ENCODE measurements at regions not wholly inside any gene's neighbourhood (a gene's known extent, or its start where the extent isn't known, plus 50 kb on each side); places are given as distances from the start of the nearest gene placed in this dataset.

DNA sequence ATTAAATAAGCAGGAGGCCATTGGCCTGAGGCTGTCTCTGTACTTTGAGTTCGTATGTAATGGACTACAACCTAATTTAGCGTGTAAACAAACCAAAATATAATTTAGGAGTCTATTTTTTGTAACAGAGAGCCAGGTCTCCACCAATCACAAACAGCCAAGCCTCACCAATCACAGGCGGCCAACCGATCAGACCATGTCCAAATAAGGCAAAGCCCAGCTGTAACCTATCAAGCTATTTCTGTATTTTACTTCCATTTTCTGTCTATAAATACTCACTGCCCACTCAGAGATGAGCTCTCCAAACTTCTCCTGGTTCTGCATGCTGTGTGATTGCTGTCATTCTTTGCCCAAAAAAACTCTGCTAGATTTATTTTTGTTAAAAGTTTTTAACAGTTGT lies 322.7 kb downstream of the NPIPA8 start:
- H3K9me3 ChIP-seq (ENCODE audit: control insufficient read depth, insufficient read depth, low read length), result no peaks in the 10 kb centered on the region
- H3K36me3 ChIP-seq (ENCODE audit: control insufficient read depth, insufficient read depth, low read length), result no peaks in the 10 kb centered on the region
- no peak overlapping the region for H3K27ac ChIP-seq (ENCODE audit: low read depth, low read length)
- H3K4me1 ChIP-seq (ENCODE audit: control insufficient read depth, insufficient read depth, low read length), result no peaks in the 10 kb centered on the region; the same call in 1 of the 2 replicates
- no peak overlapping the region for H3K4me3 ChIP-seq (ENCODE audit: low read depth, low read length)
- H3K9ac ChIP-seq (ENCODE audit: low read depth, low read length), result no peak overlapping the region
- no peaks in the 10 kb centered on the region for H3K27me3 ChIP-seq (ENCODE audit: control insufficient read depth, insufficient read depth, low read length)

DNA sequence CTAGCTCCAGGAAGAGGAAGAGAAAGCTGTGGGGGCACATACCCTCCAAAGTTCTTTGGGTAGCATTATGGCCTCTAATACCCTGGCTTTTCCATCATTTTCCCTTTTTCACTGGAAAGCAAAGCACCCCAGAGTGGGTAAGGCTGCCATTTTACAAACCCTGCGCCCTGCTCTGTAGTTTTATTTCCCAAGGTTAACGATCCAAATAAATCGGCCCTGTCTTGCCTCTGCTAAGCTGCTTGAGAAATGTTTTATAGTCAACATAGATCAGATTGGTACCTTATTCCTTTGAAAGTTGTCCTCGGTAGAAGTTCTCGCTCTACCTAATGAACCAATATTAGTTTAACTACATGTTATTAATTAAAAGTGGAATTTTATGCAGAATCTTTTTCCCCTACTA lies 328.2 kb downstream of the NPIPA8 start:
- no peak overlapping the region for H3K9ac ChIP-seq (ENCODE audit: low read depth, low read length)

DNA sequence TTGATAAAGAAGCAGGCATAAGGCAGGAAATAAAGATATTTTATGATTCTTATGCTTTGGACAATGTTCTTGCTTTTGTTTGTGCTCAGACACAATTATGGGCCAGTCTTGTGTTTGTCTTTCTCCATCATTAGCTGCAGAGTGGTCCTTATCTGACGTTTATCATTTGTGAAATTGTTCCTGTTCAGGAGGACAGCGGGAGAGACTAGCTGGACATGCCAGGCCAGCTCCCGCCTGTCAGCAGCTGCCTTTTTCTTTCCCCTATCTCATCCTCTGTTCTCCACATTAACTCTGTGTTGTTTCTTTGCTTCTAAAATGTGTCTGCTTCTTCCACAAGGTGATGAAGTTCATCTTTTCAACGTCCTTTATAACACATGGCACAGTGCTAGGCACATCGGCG lies 333.5 kb downstream of the NPIPA8 start:
- H3K27me3 ChIP-seq (ENCODE audit: control insufficient read depth, insufficient read depth, low read length), result no peaks in the 10 kb centered on the region
- H3K36me3 ChIP-seq (ENCODE audit: control insufficient read depth, insufficient read depth, low read length), result no peaks in the 10 kb centered on the region
- H3K4me1 ChIP-seq (ENCODE audit: control insufficient read depth, insufficient read depth, low read length), result no peaks in the 10 kb centered on the region
- H3K9me3 ChIP-seq (ENCODE audit: control insufficient read depth, insufficient read depth, low read length), result no peaks in the 10 kb centered on the region
- H3K27ac ChIP-seq (ENCODE audit: low read depth, low read length), result no peak overlapping the region
- no peak overlapping the region for H3K9ac ChIP-seq (ENCODE audit: low read depth, low read length)
- no peak overlapping the region for H3K4me3 ChIP-seq (ENCODE audit: low read depth, low read length)

More for the DNA sequence above, 328.2 kb downstream of the NPIPA8 start:
- Histone ChIP-seq H3K36me3 (ENCODE audit: control insufficient read depth, insufficient read depth, low read length) (no peaks in the 10 kb centered on the region), H3K27ac (ENCODE audit: low read depth, low read length) (no peak overlapping the region), H3K4me1 (ENCODE audit: control insufficient read depth, insufficient read depth, low read length) (no peaks in the 10 kb centered on the region), H3K4me3 (ENCODE audit: low read depth, low read length) (no peak overlapping the region), H3K27me3 (ENCODE audit: control insufficient read depth, insufficient read depth, low read length) (no peaks in the 10 kb centered on the region), H3K9me3 (ENCODE audit: control insufficient read depth, insufficient read depth, low read length) (no peaks in the 10 kb centered on the region)

DNA sequence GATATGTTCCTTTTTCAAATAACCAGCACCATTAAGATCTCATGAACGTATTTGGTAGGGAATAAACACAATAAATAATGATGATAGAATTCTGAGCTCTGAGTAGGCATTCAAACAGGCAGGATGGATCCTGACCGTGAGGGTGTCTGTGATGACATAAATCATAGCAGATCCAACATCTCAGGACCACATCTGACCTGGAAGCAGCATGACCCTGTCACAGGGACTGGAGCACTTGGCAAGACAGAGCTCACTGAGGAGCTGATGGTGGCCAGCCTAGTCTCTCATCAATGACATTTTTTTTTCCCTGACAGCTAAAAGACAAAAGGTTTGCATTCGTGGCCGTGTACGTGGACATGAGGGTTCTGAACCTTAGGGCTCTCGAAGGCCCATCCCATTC lies 337.5 kb downstream of the NPIPA8 start:
- no peaks in the 10 kb centered on the region for H3K36me3 ChIP-seq (ENCODE audit: control insufficient read depth, insufficient read depth, low read length)
- no peaks in the 10 kb centered on the region for H3K4me1 ChIP-seq (ENCODE audit: control insufficient read depth, insufficient read depth, low read length)
- no peak overlapping the region for H3K4me3 ChIP-seq (ENCODE audit: low read depth, low read length)
- no peaks in the 10 kb centered on the region for H3K9me3 ChIP-seq (ENCODE audit: control insufficient read depth, insufficient read depth, low read length)
- no peak overlapping the region for H3K9ac ChIP-seq (ENCODE audit: low read depth, low read length)
- no peaks in the 10 kb centered on the region for H3K27me3 ChIP-seq (ENCODE audit: control insufficient read depth, insufficient read depth, low read length)
- no peak overlapping the region for H3K27ac ChIP-seq (ENCODE audit: low read depth, low read length)

GRCh38 chr16:17998550-17998949 lies 338.0 kb downstream of the NPIPA8 start:
- no peak overlapping the region for H3K27ac ChIP-seq (ENCODE audit: low read depth, low read length)
- H3K27me3 ChIP-seq (ENCODE audit: control insufficient read depth, insufficient read depth, low read length), result no peaks in the 10 kb centered on the region
- no peak overlapping the region for H3K4me3 ChIP-seq (ENCODE audit: low read depth, low read length)
- no peaks in the 10 kb centered on the region for H3K36me3 ChIP-seq (ENCODE audit: control insufficient read depth, insufficient read depth, low read length)
- no peaks in the 10 kb centered on the region for H3K4me1 ChIP-seq (ENCODE audit: control insufficient read depth, insufficient read depth, low read length)
- no peaks in the 10 kb centered on the region for H3K9me3 ChIP-seq (ENCODE audit: control insufficient read depth, insufficient read depth, low read length)
- no peak overlapping the region for H3K9ac ChIP-seq (ENCODE audit: low read depth, low read length)

DNA sequence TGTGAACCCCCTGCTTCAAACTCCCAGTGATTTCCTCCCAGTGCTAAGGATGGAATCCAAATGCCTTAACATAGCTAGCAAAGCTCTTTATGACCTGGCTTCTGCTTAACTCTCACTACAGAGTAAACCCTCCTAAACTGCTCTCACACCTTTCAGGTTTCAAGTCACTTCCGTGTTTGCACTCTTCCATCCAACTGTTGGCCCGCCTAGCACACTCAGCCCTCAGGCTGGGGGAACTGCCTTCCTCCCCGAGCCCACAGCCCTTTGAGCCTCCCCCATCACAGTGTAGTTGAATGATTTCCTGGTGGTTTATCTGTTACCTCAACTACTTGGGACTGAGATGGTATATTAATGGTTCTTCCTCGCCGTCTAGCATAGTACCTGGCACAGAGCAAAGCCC lies 342.5 kb downstream of the NPIPA8 start:
- Histone ChIP-seq H3K9me3 (ENCODE audit: control insufficient read depth, insufficient read depth, low read length) (no peaks in the 10 kb centered on the region), H3K4me1 (ENCODE audit: control insufficient read depth, insufficient read depth, low read length) (peaks cover 12% of the 10 kb centered on the region), H3K27me3 (ENCODE audit: control insufficient read depth, insufficient read depth, low read length) (no peaks in the 10 kb centered on the region), H3K36me3 (ENCODE audit: control insufficient read depth, insufficient read depth, low read length) (no peaks in the 10 kb centered on the region), H3K4me3 (ENCODE audit: low read depth, low read length) (no peak overlapping the region), H3K9ac (ENCODE audit: low read depth, low read length) (no peak overlapping the region), H3K27ac (ENCODE audit: low read depth, low read length) (no peak overlapping the region)

DNA sequence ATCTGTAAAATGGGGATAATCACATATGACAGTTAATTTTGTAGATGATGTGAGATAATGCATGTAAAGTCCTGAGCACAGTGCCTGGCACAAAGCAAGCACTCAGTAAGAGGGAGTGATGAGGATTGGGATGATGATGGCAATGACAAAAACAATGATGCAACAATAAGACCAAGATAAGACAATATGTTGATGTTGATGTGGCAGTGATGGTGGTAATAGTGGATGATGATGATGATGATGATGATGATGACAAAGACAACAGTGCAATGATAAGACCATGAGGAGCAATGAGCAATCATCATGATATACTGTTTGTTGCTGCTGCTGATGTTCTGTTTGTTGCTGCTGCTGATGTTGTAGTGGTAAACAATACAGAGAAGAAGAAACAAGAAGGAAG lies 344.1 kb downstream of the NPIPA8 start:
- Histone ChIP-seq H3K4me1 (ENCODE audit: control insufficient read depth, insufficient read depth, low read length) (peaks cover 12% of the 10 kb centered on the region), H3K27me3 (ENCODE audit: control insufficient read depth, insufficient read depth, low read length) (no peaks in the 10 kb centered on the region), H3K27ac (ENCODE audit: low read depth, low read length) (no peak overlapping the region), H3K9ac (ENCODE audit: low read depth, low read length) (no peak overlapping the region), H3K4me3 (ENCODE audit: low read depth, low read length) (no peak overlapping the region), H3K36me3 (ENCODE audit: control insufficient read depth, insufficient read depth, low read length) (no peaks in the 10 kb centered on the region), H3K9me3 (ENCODE audit: control insufficient read depth, insufficient read depth, low read length) (no peaks in the 10 kb centered on the region)

DNA sequence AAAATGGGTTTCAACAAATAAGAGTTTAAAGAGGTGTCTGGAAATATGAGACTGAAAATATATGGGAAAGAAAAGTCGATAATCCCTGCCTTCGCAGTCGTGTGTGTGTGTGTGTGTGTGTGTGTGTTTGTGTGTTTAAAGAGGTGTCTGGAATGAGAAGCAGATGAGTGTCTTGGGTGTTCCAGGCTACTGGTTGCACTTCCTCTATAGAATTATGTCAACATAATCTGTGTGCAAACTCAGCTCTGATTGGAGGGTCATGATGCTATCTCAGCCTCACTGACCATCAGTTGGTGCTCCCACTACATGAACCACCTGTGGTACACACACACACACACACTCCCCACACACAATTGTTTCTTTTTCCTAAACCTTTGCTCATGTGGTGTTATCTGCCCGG lies 347.3 kb downstream of the NPIPA8 start:
- Histone ChIP-seq H3K4me1 (ENCODE audit: control insufficient read depth, insufficient read depth, low read length) (peaks cover 12% of the 10 kb centered on the region), H3K9ac (ENCODE audit: low read depth, low read length) (no peak overlapping the region), H3K27ac (ENCODE audit: low read depth, low read length) (no peak overlapping the region), H3K36me3 (ENCODE audit: control insufficient read depth, insufficient read depth, low read length) (no peaks in the 10 kb centered on the region), H3K9me3 (ENCODE audit: control insufficient read depth, insufficient read depth, low read length) (no peaks in the 10 kb centered on the region), H3K27me3 (ENCODE audit: control insufficient read depth, insufficient read depth, low read length) (no peaks in the 10 kb centered on the region), H3K4me3 (ENCODE audit: low read depth, low read length) (no peak overlapping the region)

DNA sequence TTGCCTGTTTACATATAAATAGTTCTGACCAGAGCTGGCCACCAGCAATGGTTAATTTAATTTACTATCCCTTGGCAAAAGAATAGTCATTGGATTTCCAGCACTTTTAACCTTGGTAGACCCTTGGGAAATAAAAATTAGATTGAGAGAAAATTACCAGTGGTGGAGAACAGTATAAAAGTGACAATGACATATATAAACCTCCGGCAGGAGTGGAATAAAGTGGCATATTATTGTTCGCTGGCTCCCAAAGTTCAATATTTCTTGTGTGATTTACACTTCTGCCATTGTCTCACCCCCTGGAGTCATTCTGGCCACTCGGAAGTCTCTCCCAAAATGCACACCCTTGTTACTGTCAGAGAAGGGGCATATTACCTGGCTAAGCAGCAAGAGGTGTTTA lies 347.7 kb downstream of the NPIPA8 start:
- Histone ChIP-seq H3K9me3 (ENCODE audit: control insufficient read depth, insufficient read depth, low read length) (no peaks in the 10 kb centered on the region), H3K36me3 (ENCODE audit: control insufficient read depth, insufficient read depth, low read length) (no peaks in the 10 kb centered on the region), H3K4me1 (ENCODE audit: control insufficient read depth, insufficient read depth, low read length) (peaks cover 12% of the 10 kb centered on the region)

GRCh38 chr16:17986991-17987390 lies 349.5 kb downstream of the NPIPA8 start:
- Histone ChIP-seq H3K9me3 (ENCODE audit: control insufficient read depth, insufficient read depth, low read length) (no peaks in the 10 kb centered on the region), H3K27me3 (ENCODE audit: control insufficient read depth, insufficient read depth, low read length) (no peaks in the 10 kb centered on the region), H3K9ac (ENCODE audit: low read depth, low read length) (no peak overlapping the region), H3K27ac (ENCODE audit: low read depth, low read length) (no peak overlapping the region), H3K36me3 (ENCODE audit: control insufficient read depth, insufficient read depth, low read length) (no peaks in the 10 kb centered on the region), H3K4me1 (ENCODE audit: control insufficient read depth, insufficient read depth, low read length) (peaks cover 12% of the 10 kb centered on the region), H3K4me3 (ENCODE audit: low read depth, low read length) (no peak overlapping the region)

More for the DNA sequence above, 347.7 kb downstream of the NPIPA8 start:
- Histone ChIP-seq H3K4me3 (ENCODE audit: low read depth, low read length) (no peak overlapping the region), H3K27ac (ENCODE audit: low read depth, low read length) (no peak overlapping the region), H3K27me3 (ENCODE audit: control insufficient read depth, insufficient read depth, low read length) (no peaks in the 10 kb centered on the region), H3K9ac (ENCODE audit: low read depth, low read length) (no peak overlapping the region)

- Histone ChIP-seq H3K27me3 (ENCODE audit: control insufficient read depth, insufficient read depth, low read length) (no peaks in the 10 kb centered on the region), H3K9me3 (ENCODE audit: control insufficient read depth, insufficient read depth, low read length) (no peaks in the 10 kb centered on the region), H3K4me1 (ENCODE audit: control insufficient read depth, insufficient read depth, low read length) (no peaks in the 10 kb centered on the region), H3K27ac (ENCODE audit: low read depth, low read length) (no peak overlapping the region), H3K9ac (ENCODE audit: low read depth, low read length) (no peak overlapping the region), H3K4me3 (ENCODE audit: low read depth, low read length) (no peak overlapping the region), H3K36me3 (ENCODE audit: control insufficient read depth, insufficient read depth, low read length) (no peaks in the 10 kb centered on the region)
Observed at GRCh38 chr16:17984810-17985209, 351.7 kb downstream of the NPIPA8 start.

Measured in HUES48 (cell line).